GM12892 (cell line): ENCODE measurements at regions not wholly inside any gene's neighbourhood (a gene's known extent, or its start where the extent isn't known, plus 50 kb on each side); places are given as distances from the start of the nearest gene placed in this dataset.

Experiments used
- DNase-seq: peaks from one replicate; pipeline ENCODE4 v3.0.0; 2011; ENCODE audit not compliant: insufficient read length
- FAIRE-seq: peaks from 2 replicates; lab custom pipeline; 2011; peaks lifted over from hg19 to GRCh38; lab: Jason Lieb, UNC
- POLR2A ChIP-seq: IDR thresholded peaks from 2 replicates; pipeline ENCODE4 v1.6.1; 2011; ENCODE audit warnings: low read depth, low read length, control low read depth
- POLR2AphosphoS5 ChIP-seq: IDR thresholded peaks from 2 replicates; pipeline ENCODE4 v1.6.1; 2011; ENCODE audit warnings: low read depth, low read length, control low read depth
- TAF1 ChIP-seq: IDR thresholded peaks from 2 replicates; pipeline ENCODE4 v1.6.1; 2011; ENCODE audit warnings: low read depth, mild to moderate bottlenecking, control low read depth, low read length, borderline replicate concordance

GRCh38 chr5:165139262-165139661 lies 1633.8 kb downstream of the MAT2B start:
- FAIRE-seq: no peak

DNA sequence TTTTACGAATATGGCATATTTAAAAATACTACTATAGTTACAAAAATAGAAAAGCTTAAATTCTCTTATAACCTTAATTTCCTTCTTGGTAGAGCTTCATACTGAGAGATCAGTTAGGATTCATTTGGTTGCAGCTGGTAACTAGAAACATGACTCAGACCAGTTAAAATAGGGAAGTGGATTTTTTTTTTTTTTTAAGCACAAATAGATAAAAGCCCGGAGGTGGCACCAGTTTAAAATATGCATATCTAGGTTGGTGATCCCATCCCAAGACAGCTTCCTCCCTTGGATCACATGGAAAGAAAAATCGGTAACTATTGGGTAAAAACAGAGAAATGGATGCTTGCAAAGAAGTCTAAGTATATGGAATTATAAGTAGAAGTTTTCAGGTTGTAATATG lies 1634.3 kb downstream of the MAT2B start:
- no peak for FAIRE-seq
- no peak for DNase-seq
- TF ChIP-seq POLR2AphosphoS5 (no peak), TAF1 (no peak), POLR2A (no peak)

More at GRCh38 chr5:165139262-165139661, 1633.8 kb downstream of the MAT2B start:
- TF ChIP-seq TAF1 (no peak), POLR2AphosphoS5 (no peak), POLR2A (no peak)
- no peak for DNase-seq

- no peak for FAIRE-seq
- no peak for DNase-seq
- TF ChIP-seq POLR2A: no peak
- no peak for TF ChIP-seq TAF1
Observed at GRCh38 chr5:165143741-165144140, 1638.3 kb downstream of the MAT2B start.

DNA sequence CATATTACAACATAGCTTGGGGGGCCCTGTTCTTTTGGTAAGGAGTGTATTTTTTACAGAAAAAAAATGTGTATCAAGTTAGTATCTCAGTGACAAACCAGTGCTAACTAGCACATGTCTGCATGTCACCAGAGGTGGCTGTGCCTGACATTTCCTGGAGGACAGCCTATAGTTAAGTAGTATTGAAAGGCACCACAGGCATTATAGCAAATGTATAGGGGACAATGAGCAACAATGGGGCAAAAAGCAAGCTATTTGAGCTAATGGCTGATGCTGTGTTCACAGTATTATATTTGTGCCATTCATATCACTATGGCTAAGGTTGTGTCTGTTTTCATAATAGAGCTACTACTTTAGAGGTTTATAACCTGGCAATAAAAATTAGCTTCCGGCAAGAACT lies 1644.0 kb downstream of the MAT2B start:
- FAIRE-seq: no peak
- no peak for TF ChIP-seq POLR2AphosphoS5
- TF ChIP-seq POLR2A: no peak
- TF ChIP-seq TAF1: no peak
- no peak for DNase-seq

DNA sequence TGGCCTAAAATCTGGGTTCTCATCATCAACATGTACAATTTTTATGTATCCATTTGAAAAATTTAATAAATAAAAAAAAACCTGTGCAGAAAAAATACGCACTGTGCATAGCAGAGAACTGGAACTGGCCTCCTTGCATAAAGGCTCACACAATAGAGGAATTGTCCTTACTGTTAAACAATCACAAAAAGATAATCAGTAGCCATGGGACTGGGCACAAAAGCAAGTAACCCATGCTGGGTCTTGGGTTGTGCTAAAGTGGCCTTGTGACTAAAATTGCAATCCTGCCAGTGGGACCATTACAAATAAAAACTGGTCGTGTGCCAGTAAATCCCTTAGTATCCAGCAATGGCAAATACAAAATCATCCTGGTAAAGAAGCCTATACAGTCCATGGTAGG lies 1646.6 kb downstream of the MAT2B start:
- TF ChIP-seq TAF1 (no peak), POLR2A (no peak), POLR2AphosphoS5 (no peak)
- no peak for DNase-seq
- no peak for FAIRE-seq

GRCh38 chr5:165157219-165157618 lies 1651.8 kb downstream of the MAT2B start:
- no peak for DNase-seq
- no peak for FAIRE-seq
- TF ChIP-seq TAF1: no peak
- no peak for TF ChIP-seq POLR2A
- no peak for TF ChIP-seq POLR2AphosphoS5

- TF ChIP-seq TAF1 (no peak), POLR2A (no peak), POLR2AphosphoS5 (no peak)
- FAIRE-seq (no peak), DNase-seq (no peak)
Observed at GRCh38 chr5:165161204-165161603, 1655.8 kb downstream of the MAT2B start.

DNA sequence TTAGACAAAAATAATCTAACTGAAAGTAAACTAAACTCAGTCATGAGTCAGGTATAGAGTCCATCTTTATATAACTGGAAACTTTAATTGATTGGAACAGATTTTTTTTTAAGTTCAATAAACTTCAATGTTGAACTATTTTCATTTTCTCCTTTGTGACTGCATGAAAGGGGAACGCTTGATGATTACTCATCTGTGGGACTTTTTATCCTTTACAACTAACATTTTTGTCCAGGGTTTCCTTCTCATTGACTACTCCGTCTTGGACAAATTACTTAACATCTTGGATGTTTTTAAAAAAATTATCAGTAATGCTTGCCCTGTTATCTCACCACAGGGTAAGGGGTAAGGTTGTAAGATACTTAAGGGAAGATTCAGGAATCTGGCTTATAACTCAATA lies 1658.4 kb downstream of the MAT2B start:
- DNase-seq (no peak), FAIRE-seq (no peak)
- TF ChIP-seq POLR2A (no peak), TAF1 (no peak), POLR2AphosphoS5 (no peak)

GRCh38 chr5:165173651-165174050 lies 1668.2 kb downstream of the MAT2B start:
- no peak for FAIRE-seq
- DNase-seq: no peak
- no peak for TF ChIP-seq POLR2A
- TF ChIP-seq POLR2AphosphoS5: no peak
- TF ChIP-seq TAF1: no peak

- FAIRE-seq: no peak
- no peak for TF ChIP-seq POLR2AphosphoS5
- TF ChIP-seq POLR2A: no peak
- TF ChIP-seq TAF1: no peak
- DNase-seq: no peak
Observed at GRCh38 chr5:165175041-165175440, 1669.6 kb downstream of the MAT2B start.

- no peak for TF ChIP-seq TAF1
- TF ChIP-seq POLR2AphosphoS5: no peak
- no peak for TF ChIP-seq POLR2A
- no peak for FAIRE-seq
- no peak for DNase-seq
Observed at GRCh38 chr5:165184183-165184582, 1678.8 kb downstream of the MAT2B start.

DNA sequence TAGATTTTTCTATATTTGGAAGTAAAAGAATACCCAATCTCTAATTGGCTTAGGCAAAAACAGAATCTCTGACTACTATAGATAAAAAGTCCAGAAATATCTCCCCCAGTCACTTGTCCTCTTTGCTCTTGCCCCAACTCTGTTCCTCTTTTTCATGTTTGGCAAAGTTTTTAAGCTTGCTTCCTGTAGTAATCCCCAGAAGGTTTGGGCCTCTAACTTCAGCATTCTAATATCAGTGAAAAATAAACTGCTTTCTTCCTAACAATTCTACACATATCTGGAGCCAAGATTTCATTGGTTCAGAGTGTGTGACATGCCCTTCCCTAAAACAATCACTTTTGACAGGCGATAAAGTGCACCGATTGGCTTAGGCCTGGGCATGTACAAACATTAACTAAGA lies 1680.3 kb downstream of the MAT2B start:
- no peak for FAIRE-seq
- no peak for DNase-seq

More for the DNA sequence above, 1680.3 kb downstream of the MAT2B start:
- TF ChIP-seq POLR2A (no peak), POLR2AphosphoS5 (no peak), TAF1 (no peak)
